GM06990 (cell line): ENCODE measurements at regions not wholly inside any gene's neighbourhood (a gene's known extent, or its start where the extent isn't known, plus 50 kb on each side); places are given as distances from the start of the nearest gene placed in this dataset.
"Not testable (repeated sequence)": the region's sequence is repeated elsewhere in the genome, so short reads cannot be mapped to it uniquely, and the experiment has no call there.

ENCODE experiments used
- DNase-seq: peaks from one replicate; pipeline ENCODE4 v3.0.0-alpha.2; 2011; ENCODE audit not compliant: insufficient read length; ENCODE audit errors: extremely low read depth
- H3K27me3 ChIP-seq: replicated peaks from 2 replicates; pipeline ENCODE4 v1.6.0; 2011; ENCODE audit warnings: low read length; ENCODE audit not compliant: control insufficient read depth, insufficient read depth
- H3K36me3 ChIP-seq: 2 replicates; pipeline ENCODE4 v1.5.1; 2011; ENCODE audit warnings: low read length; ENCODE audit not compliant: control insufficient read depth, insufficient read depth
- H3K4me3 ChIP-seq: replicated peaks from 2 replicates; pipeline ENCODE4 v1.5.1; 2011; ENCODE audit warnings: low read depth, mild to moderate bottlenecking, control low read depth, low read length
- CTCF ChIP-seq: IDR thresholded peaks from 2 replicates; pipeline ENCODE4 v1.5.1; 2011; ENCODE audit warnings: low read length, control low read depth, mild to moderate bottlenecking, inconsistent platforms; ENCODE audit not compliant: insufficient read depth, poor library complexity, severe bottlenecking

- no peak for DNase-seq
- H3K4me3 ChIP-seq: no peak overlapping the region
- no peaks in the 10 kb centered on the region for H3K36me3 ChIP-seq
- TF ChIP-seq CTCF: no peak
- no peaks in the 10 kb centered on the region for H3K27me3 ChIP-seq
Observed at GRCh38 chr14:48568688-48569087, 893.3 kb upstream of the MDGA2 start.

GRCh38 chr14:48568252-48568651 is 892.8 kb upstream of the MDGA2 start:
- H3K36me3 ChIP-seq: no peaks in the 10 kb centered on the region
- DNase-seq: no peak
- H3K4me3 ChIP-seq: no peak overlapping the region
- no peaks in the 10 kb centered on the region for H3K27me3 ChIP-seq
- TF ChIP-seq CTCF: no peak

GRCh38 chr14:48563489-48563888 is 888.1 kb upstream of the MDGA2 start:
- no peaks in the 10 kb centered on the region for H3K27me3 ChIP-seq
- no peak overlapping the region for H3K4me3 ChIP-seq
- DNase-seq: no peak
- no peak for TF ChIP-seq CTCF
- no peaks in the 10 kb centered on the region for H3K36me3 ChIP-seq

- not testable (repeated sequence) for H3K36me3 ChIP-seq, H3K4me3 ChIP-seq, DNase-seq, H3K27me3 ChIP-seq
Observed at GRCh38 chr14:48561438-48561837, 886.0 kb upstream of the MDGA2 start.

GRCh38 chr14:48560421-48560820 is 885.0 kb upstream of the MDGA2 start:
- Histone ChIP-seq H3K27me3 (no peaks in the 10 kb centered on the region), H3K36me3 (no peaks in the 10 kb centered on the region), H3K4me3 (no peak overlapping the region)
- TF ChIP-seq CTCF: no peak
- DNase-seq: no peak

- DNase-seq: no peak
- no peaks in the 10 kb centered on the region for H3K27me3 ChIP-seq
- no peaks in the 10 kb centered on the region for H3K36me3 ChIP-seq
- TF ChIP-seq CTCF: no peak
- H3K4me3 ChIP-seq: no peak overlapping the region
Observed at GRCh38 chr14:48553443-48553842, 878.0 kb upstream of the MDGA2 start.

- no peak for DNase-seq
- Histone ChIP-seq H3K27me3 (no peaks in the 10 kb centered on the region), H3K36me3 (no peaks in the 10 kb centered on the region), H3K4me3 (no peak overlapping the region)
- TF ChIP-seq CTCF: no peak
Observed at GRCh38 chr14:48546996-48547395, 871.6 kb upstream of the MDGA2 start.
